ENCODE measurements at regions not wholly inside any gene's neighbourhood (a gene's known extent, or its start where the extent isn't known, plus 50 kb on each side); places are given as distances from the start of the nearest gene placed in this dataset.

GRCh38 chr1:67566803-67567377 is 118.1 kb upstream of the GADD45A start:
- no peak for TF ChIP-seq ZNF48 (tag by site-specific recombination; IDR thresholded peaks at IDR 0.05)
- no peak for TF ChIP-seq ZBTB7A (tag by site-specific recombination; IDR thresholded peaks at IDR 0.05; ENCODE audit: low read depth)
- TF ChIP-seq ZSCAN5A (tag by site-specific recombination; IDR thresholded peaks at IDR 0.05), result no peak
- no peak for TF ChIP-seq ZNF558 (tag by site-specific recombination; IDR thresholded peaks at IDR 0.05)
- TF ChIP-seq ZNF843 (tag by site-specific recombination; IDR thresholded peaks at IDR 0.05), result no peak
- TF ChIP-seq ZNF76 (tag by site-specific recombination; IDR thresholded peaks at IDR 0.05; ENCODE audit: borderline replicate concordance, low read depth), result no peak
- TF ChIP-seq ZNF324 (tag by site-specific recombination; IDR thresholded peaks at IDR 0.05), result no peak
- no peak for TF ChIP-seq ZNF239 (tag by site-specific recombination; IDR thresholded peaks at IDR 0.05)
- no peak for TF ChIP-seq ZNF645 (tag by site-specific recombination; IDR thresholded peaks at IDR 0.05)
- CTCF ChIA-PET, result interaction anchor here (0.7 to 2.1 kb wide), 3 partner anchors 10 to 194 kb away, joined by 4 to 10 read pairs (median 6); no protein-coding TSS in a partner anchor
- Histone ChIP-seq H3K9me3 (ENCODE audit: control insufficient read depth, insufficient read depth, low read depth, low read length) (no peaks in the 10 kb centered on the region), H3K4me3 (ENCODE audit: low read depth, low read length) (no peak overlapping the region), H3K4me1 (ENCODE audit: control insufficient read depth, insufficient read depth, low read length) (no peaks in the 10 kb centered on the region), H3K36me3 (ENCODE audit: control insufficient read depth in 2 of 2, insufficient read depth in 1 of 2, low read length in 2 of 2) (no peaks in the 10 kb centered on the region), H3K27ac (ENCODE audit: extremely low read depth, low read depth, low read length) (no peak overlapping the region)
- POLR2A ChIA-PET, result interaction anchor here (1.4 kb wide), 1 partner anchor 118 kb away, joined by 8 read pairs; the partner anchor contains the start of gene GADD45A

- H3K4me3 ChIP-seq (ENCODE audit: low read depth, low read length), result no peak overlapping the region
- POLR2A ChIA-PET, result interaction anchor here (0.6 to 4.8 kb wide), 2 partner anchors 115 to 132 kb away, joined by 3 to 29 read pairs; partner anchors contain the start of gene GADD45A
- no peaks in the 10 kb centered on the region for H3K4me1 ChIP-seq (ENCODE audit: control insufficient read depth, insufficient read depth, low read length)
- H3K27ac ChIP-seq (ENCODE audit: extremely low read depth, low read depth, low read length), result no peak overlapping the region
- H3K9me3 ChIP-seq (ENCODE audit: control insufficient read depth, insufficient read depth, low read depth, low read length), result no peaks in the 10 kb centered on the region
- H3K36me3 ChIP-seq (ENCODE audit: control insufficient read depth in 2 of 2, insufficient read depth in 1 of 2, low read length in 2 of 2), result no peaks in the 10 kb centered on the region
- TF ChIP-seq ZNF837 (tag by site-specific recombination; IDR thresholded peaks at IDR 0.05) (no peak), ZNF391 (tag by site-specific recombination; IDR thresholded peaks at IDR 0.05; ENCODE audit: borderline replicate concordance, low read depth) (no peak), HIC1 (tag by site-specific recombination; IDR thresholded peaks at IDR 0.05) (no peak), AEBP2 (tag by site-specific recombination; IDR thresholded peaks at IDR 0.05; ENCODE audit: borderline replicate concordance) (no peak), ZNF610 (tag by site-specific recombination; IDR thresholded peaks at IDR 0.05; ENCODE audit: borderline replicate concordance) (no peak), GLI2 (tag by site-specific recombination; IDR thresholded peaks at IDR 0.05; ENCODE audit: borderline replicate concordance, low read depth) (no peak), ZNF114 (tag by site-specific recombination; IDR thresholded peaks at IDR 0.05) (no peak), ZNF580 (tag by site-specific recombination; IDR thresholded peaks at IDR 0.05) (no peak), ZNF239 (tag by site-specific recombination; IDR thresholded peaks at IDR 0.05) (no peak)
- CTCF ChIA-PET, result interaction anchor here (0.8 to 4.5 kb wide), 6 partner anchors 9 to 189 kb away, joined by 3 to 41 read pairs (median 7); no protein-coding TSS in a partner anchor
Observed at GRCh38 chr1:67570486-67571143, 114.4 kb upstream of the GADD45A start.

All from HEK293 (cell line).